ENCODE measurements at regions not wholly inside any gene's neighbourhood (a gene's known extent, or its start where the extent isn't known, plus 50 kb on each side); places are given as distances from the start of the nearest gene placed in this dataset.

DNA sequence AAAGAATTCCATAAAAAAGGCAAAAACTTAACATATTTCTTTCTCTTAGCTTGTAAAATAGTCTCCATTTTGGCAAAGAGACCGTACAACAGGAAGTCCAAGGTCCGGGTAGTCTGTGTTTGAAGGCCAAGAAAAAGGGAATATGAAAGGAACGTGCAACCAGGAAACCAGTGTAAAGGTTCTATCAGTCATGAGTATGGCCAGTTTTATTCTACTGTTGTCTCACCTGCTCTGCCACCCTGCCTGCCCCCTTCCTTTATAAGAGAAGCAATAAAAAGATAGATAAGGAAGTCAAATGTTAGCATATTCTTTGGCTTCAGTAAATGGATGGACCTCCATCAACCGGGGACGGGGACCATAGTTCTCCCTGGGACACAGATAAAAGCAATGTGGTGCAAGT, 370.6 kb upstream of the ROBO2 start:
- TF ChIP-seq, protein P1, sequence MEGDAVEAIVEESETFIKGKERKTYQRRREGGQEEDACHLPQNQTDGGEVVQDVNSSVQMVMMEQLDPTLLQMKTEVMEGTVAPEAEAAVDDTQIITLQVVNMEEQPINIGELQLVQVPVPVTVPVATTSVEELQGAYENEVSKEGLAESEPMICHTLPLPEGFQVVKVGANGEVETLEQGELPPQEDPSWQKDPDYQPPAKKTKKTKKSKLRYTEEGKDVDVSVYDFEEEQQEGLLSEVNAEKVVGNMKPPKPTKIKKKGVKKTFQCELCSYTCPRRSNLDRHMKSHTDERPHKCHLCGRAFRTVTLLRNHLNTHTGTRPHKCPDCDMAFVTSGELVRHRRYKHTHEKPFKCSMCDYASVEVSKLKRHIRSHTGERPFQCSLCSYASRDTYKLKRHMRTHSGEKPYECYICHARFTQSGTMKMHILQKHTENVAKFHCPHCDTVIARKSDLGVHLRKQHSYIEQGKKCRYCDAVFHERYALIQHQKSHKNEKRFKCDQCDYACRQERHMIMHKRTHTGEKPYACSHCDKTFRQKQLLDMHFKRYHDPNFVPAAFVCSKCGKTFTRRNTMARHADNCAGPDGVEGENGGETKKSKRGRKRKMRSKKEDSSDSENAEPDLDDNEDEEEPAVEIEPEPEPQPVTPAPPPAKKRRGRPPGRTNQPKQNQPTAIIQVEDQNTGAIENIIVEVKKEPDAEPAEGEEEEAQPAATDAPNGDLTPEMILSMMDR (IDR thresholded peaks at IDR 0.05; ENCODE audit: insufficient read depth, low read length): no peak
- no peak for TF ChIP-seq GABPA (IDR thresholded peaks at IDR 0.05; ENCODE audit: low read depth)

All from HL-60 (cell line).